ENCODE measurements at regions not wholly inside any gene's neighbourhood (a gene's known extent, or its start where the extent isn't known, plus 50 kb on each side); places are given as distances from the start of the nearest gene placed in this dataset.
"Not testable (repeated sequence)": the region's sequence is repeated elsewhere in the genome, so short reads cannot be mapped to it uniquely, and the experiment has no call there.

GRCh38 chr10:109620396-109620795 lies 302.9 kb downstream of the XPNPEP1 start:
- DNase-seq (ENCODE audit: low read depth in 1 of 2, low spot score in 1 of 2), result no peak
- H3K4me1 ChIP-seq (ENCODE audit: low read depth), result no peaks in the 10 kb centered on the region
- H3K27ac ChIP-seq, result no peak overlapping the region
- no peaks in the 10 kb centered on the region for H3K9me3 ChIP-seq (ENCODE audit: low read depth)
- TF ChIP-seq, protein P1, sequence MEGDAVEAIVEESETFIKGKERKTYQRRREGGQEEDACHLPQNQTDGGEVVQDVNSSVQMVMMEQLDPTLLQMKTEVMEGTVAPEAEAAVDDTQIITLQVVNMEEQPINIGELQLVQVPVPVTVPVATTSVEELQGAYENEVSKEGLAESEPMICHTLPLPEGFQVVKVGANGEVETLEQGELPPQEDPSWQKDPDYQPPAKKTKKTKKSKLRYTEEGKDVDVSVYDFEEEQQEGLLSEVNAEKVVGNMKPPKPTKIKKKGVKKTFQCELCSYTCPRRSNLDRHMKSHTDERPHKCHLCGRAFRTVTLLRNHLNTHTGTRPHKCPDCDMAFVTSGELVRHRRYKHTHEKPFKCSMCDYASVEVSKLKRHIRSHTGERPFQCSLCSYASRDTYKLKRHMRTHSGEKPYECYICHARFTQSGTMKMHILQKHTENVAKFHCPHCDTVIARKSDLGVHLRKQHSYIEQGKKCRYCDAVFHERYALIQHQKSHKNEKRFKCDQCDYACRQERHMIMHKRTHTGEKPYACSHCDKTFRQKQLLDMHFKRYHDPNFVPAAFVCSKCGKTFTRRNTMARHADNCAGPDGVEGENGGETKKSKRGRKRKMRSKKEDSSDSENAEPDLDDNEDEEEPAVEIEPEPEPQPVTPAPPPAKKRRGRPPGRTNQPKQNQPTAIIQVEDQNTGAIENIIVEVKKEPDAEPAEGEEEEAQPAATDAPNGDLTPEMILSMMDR (IDR thresholded peaks at IDR 0.05; ENCODE audit: low read depth, low read length), result no peak
- no peaks in the 10 kb centered on the region for H3K36me3 ChIP-seq
- no peak overlapping the region for H3K4me3 ChIP-seq
- no peaks in the 10 kb centered on the region for H3K27me3 ChIP-seq

- H3K36me3 ChIP-seq, result no peaks in the 10 kb centered on the region
- DNase-seq (ENCODE audit: low read depth in 1 of 2, low spot score in 1 of 2), result no peak
- no peaks in the 10 kb centered on the region for H3K4me1 ChIP-seq (ENCODE audit: low read depth)
- no peak overlapping the region for H3K4me3 ChIP-seq
- no peak overlapping the region for H3K27ac ChIP-seq
- H3K9me3 ChIP-seq (ENCODE audit: low read depth), result no peaks in the 10 kb centered on the region
- TF ChIP-seq, protein P1 (IDR thresholded peaks at IDR 0.05; ENCODE audit: low read depth, low read length), result no peak
- no peaks in the 10 kb centered on the region for H3K27me3 ChIP-seq
Measured at GRCh38 chr10:109619914-109620313, 303.4 kb downstream of the XPNPEP1 start.

- DNase-seq (ENCODE audit: low read depth in 1 of 2, low spot score in 1 of 2), result no peak
- no peak overlapping the region for H3K4me3 ChIP-seq
- no peaks in the 10 kb centered on the region for H3K9me3 ChIP-seq (ENCODE audit: low read depth)
- TF ChIP-seq, protein P1 (IDR thresholded peaks at IDR 0.05; ENCODE audit: low read depth, low read length), result no peak
- no peaks in the 10 kb centered on the region for H3K36me3 ChIP-seq
- no peak overlapping the region for H3K27ac ChIP-seq
- H3K4me1 ChIP-seq (ENCODE audit: low read depth), result no peaks in the 10 kb centered on the region
- no peaks in the 10 kb centered on the region for H3K27me3 ChIP-seq
Measured at GRCh38 chr10:109618748-109619147, 304.6 kb downstream of the XPNPEP1 start.

- Histone ChIP-seq H3K27ac (no peak overlapping the region), H3K27me3 (no peaks in the 10 kb centered on the region), H3K4me3 (no peak overlapping the region), H3K9me3 (ENCODE audit: low read depth) (no peaks in the 10 kb centered on the region), H3K4me1 (ENCODE audit: low read depth) (no peaks in the 10 kb centered on the region), H3K36me3 (no peaks in the 10 kb centered on the region)
- TF ChIP-seq, protein P1 (IDR thresholded peaks at IDR 0.05; ENCODE audit: low read depth, low read length), result no peak
- DNase-seq (ENCODE audit: low read depth in 1 of 2, low spot score in 1 of 2), result no peak
Measured at GRCh38 chr10:109618301-109618700, 305.0 kb downstream of the XPNPEP1 start.

DNA sequence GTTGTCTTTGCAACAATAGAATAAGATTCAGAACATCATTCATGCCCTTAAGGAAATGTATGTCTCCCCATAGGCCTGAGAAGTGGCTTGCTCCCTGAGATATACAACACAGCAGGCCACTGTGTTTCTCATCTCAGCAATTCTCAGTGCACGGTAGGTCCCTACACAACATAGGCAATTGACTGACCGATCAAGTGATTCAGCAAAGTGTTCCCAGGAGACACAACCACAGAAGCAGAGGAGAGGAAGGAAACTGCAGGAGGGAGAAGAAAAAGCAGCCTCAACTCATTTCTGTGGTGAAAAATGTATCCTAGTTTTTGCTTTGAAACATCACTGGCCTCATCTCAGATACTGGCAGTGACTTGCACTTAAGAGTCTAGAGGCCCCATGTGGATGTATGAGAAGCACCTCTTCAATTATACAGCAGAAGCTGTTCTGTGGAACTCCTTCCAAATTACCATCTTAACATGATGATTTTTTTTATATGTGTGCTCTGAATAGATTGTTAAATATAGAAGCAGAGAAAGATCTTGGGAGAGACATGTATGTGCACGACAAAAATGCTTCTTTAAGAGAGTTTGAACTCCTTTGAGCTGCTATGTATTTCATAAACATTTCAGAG lies 306.8 kb downstream of the XPNPEP1 start:
- TF ChIP-seq, protein P1 (IDR thresholded peaks at IDR 0.05; ENCODE audit: low read depth, low read length), result no peak
- H3K36me3 ChIP-seq, result no peaks in the 10 kb centered on the region
- H3K27ac ChIP-seq, result no peak overlapping the region
- H3K4me1 ChIP-seq (ENCODE audit: low read depth), result no peaks in the 10 kb centered on the region
- H3K4me3 ChIP-seq, result no peak overlapping the region
- no peaks in the 10 kb centered on the region for H3K27me3 ChIP-seq
- DNase-seq (ENCODE audit: low read depth in 1 of 2, low spot score in 1 of 2), result no peak
- no peaks in the 10 kb centered on the region for H3K9me3 ChIP-seq (ENCODE audit: low read depth)

DNA sequence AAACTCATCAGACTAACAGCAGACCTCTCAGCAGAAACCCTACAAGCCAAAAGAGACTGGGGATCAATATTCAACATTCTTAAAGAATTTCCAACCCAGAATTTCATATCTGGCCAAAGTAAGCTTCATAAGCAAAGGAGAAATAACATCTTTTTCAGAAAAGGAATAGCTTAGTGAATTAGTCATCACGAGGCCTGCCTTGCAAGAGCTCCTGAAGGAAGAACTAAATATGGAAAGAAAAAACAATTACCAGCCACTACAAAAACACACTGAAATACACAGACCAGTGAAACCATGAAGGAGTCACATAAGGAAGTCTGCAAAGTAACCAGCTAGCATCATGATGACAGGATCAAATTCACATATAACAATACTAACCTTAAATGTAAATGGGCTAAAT lies 328.0 kb downstream of the XPNPEP1 start:
- not testable (repeated sequence) for H3K36me3 ChIP-seq; H3K4me1 ChIP-seq (ENCODE audit: low read depth); H3K27ac ChIP-seq; H3K9me3 ChIP-seq (ENCODE audit: low read depth); DNase-seq (ENCODE audit: low read depth in 1 of 2, low spot score in 1 of 2); H3K27me3 ChIP-seq; H3K4me3 ChIP-seq
